ENCODE measurements at regions not wholly inside any gene's neighbourhood (a gene's known extent, or its start where the extent isn't known, plus 50 kb on each side); places are given as distances from the start of the nearest gene placed in this dataset.

GRCh38 chr1:81213279-81213678, 587.5 kb upstream of the ADGRL2 start:
- no peak overlapping the region for H3K4me3 Mint-ChIP-seq (ENCODE audit: unreplicated experiment)
- DNase-seq, result no peak
- POLR2A ChIA-PET, result no interaction called here

GRCh38 chr1:81209461-81209860, 591.3 kb upstream of the ADGRL2 start:
- CTCF ChIA-PET, result no interaction called here
- Mint-ChIP-seq H3K36me3 (ENCODE audit: insufficient read depth, unreplicated experiment) (no peaks in the 10 kb centered on the region), H3K4me1 (ENCODE audit: low read depth, unreplicated experiment) (no peaks in the 10 kb centered on the region), H3K9me3 (ENCODE audit: unreplicated experiment) (no peaks in the 10 kb centered on the region), H3K27ac (ENCODE audit: unreplicated experiment) (no peak overlapping the region), H3K4me3 (ENCODE audit: unreplicated experiment) (no peak overlapping the region), H3K27me3 (ENCODE audit: insufficient read depth, unreplicated experiment) (no peaks in the 10 kb centered on the region)
- POLR2A ChIA-PET, result no interaction called here
- no TSS peak for BruUV-seq (replicated peaks)
- no peak for TF ChIP-seq CTCF (IDR thresholded peaks at IDR 0.05; ENCODE audit: insufficient read depth in 1 of 2, low read depth in 1 of 2, low read length in 1 of 2, severe bottlenecking in 1 of 2, unreplicated experiment in 1 of 2)
- H3K4me1 ChIP-seq, result no peaks in the 10 kb centered on the region
- no peaks in the 10 kb centered on the region for H3K36me3 ChIP-seq (ENCODE audit: control insufficient read depth, insufficient read depth, low read length)
- no peak overlapping the region for H3K4me3 ChIP-seq (ENCODE audit: low read depth, low read length)
- intact Hi-C loops (cut with micrococcal nuclease; ENCODE audit: unreplicated experiment), result no loop called here
- no peaks in the 10 kb centered on the region for H3K9me3 ChIP-seq
- no peak for DNase-seq
- H3K27me3 ChIP-seq (replicated peaks; ENCODE audit: control insufficient read depth, insufficient read depth, low read length), result no peaks in the 10 kb centered on the region

More at GRCh38 chr1:81213279-81213678, 587.5 kb upstream of the ADGRL2 start:
- H3K27me3 Mint-ChIP-seq (ENCODE audit: insufficient read depth, unreplicated experiment), result no peaks in the 10 kb centered on the region
- H3K4me1 Mint-ChIP-seq (ENCODE audit: low read depth, unreplicated experiment), result no peaks in the 10 kb centered on the region
- no peaks in the 10 kb centered on the region for H3K36me3 Mint-ChIP-seq (ENCODE audit: insufficient read depth, unreplicated experiment)
- Histone ChIP-seq H3K36me3 (ENCODE audit: control insufficient read depth, insufficient read depth, low read length) (no peaks in the 10 kb centered on the region), H3K9me3 (no peaks in the 10 kb centered on the region), H3K27me3 (replicated peaks; ENCODE audit: control insufficient read depth, insufficient read depth, low read length) (no peaks in the 10 kb centered on the region), H3K4me1 (no peaks in the 10 kb centered on the region), H3K4me3 (ENCODE audit: low read depth, low read length) (no peak overlapping the region)
- H3K9me3 Mint-ChIP-seq (ENCODE audit: unreplicated experiment), result no peaks in the 10 kb centered on the region
- no peak for TF ChIP-seq CTCF (IDR thresholded peaks at IDR 0.05; ENCODE audit: insufficient read depth in 1 of 2, low read depth in 1 of 2, low read length in 1 of 2, severe bottlenecking in 1 of 2, unreplicated experiment in 1 of 2)
- no peak overlapping the region for H3K27ac Mint-ChIP-seq (ENCODE audit: unreplicated experiment)
- no TSS peak for BruUV-seq (replicated peaks)
- CTCF ChIA-PET, result no interaction called here
- intact Hi-C loops (cut with micrococcal nuclease; ENCODE audit: unreplicated experiment), result no loop called here

- Histone ChIP-seq H3K4me1 (no peaks in the 10 kb centered on the region), H3K36me3 (ENCODE audit: control insufficient read depth, insufficient read depth, low read length) (no peaks in the 10 kb centered on the region), H3K27me3 (replicated peaks; ENCODE audit: control insufficient read depth, insufficient read depth, low read length) (no peaks in the 10 kb centered on the region), H3K4me3 (ENCODE audit: low read depth, low read length) (no peak overlapping the region), H3K9me3 (no peaks in the 10 kb centered on the region)
- H3K4me1 Mint-ChIP-seq (ENCODE audit: low read depth, unreplicated experiment), result no peaks in the 10 kb centered on the region
- POLR2A ChIA-PET, result no interaction called here
- CTCF ChIA-PET, result no interaction called here
- no peaks in the 10 kb centered on the region for H3K9me3 Mint-ChIP-seq (ENCODE audit: unreplicated experiment)
- no peak for TF ChIP-seq CTCF (IDR thresholded peaks at IDR 0.05; ENCODE audit: insufficient read depth in 1 of 2, low read depth in 1 of 2, low read length in 1 of 2, severe bottlenecking in 1 of 2, unreplicated experiment in 1 of 2)
- H3K36me3 Mint-ChIP-seq (ENCODE audit: insufficient read depth, unreplicated experiment), result no peaks in the 10 kb centered on the region
- DNase-seq, result no peak
- H3K27me3 Mint-ChIP-seq (ENCODE audit: insufficient read depth, unreplicated experiment), result no peaks in the 10 kb centered on the region
- BruUV-seq (replicated peaks), result no TSS peak
- H3K4me3 Mint-ChIP-seq (ENCODE audit: unreplicated experiment), result no peak overlapping the region
- no peak overlapping the region for H3K27ac Mint-ChIP-seq (ENCODE audit: unreplicated experiment)
- intact Hi-C loops (cut with micrococcal nuclease; ENCODE audit: unreplicated experiment), result no loop called here
These were observed 592.3 kb upstream of the ADGRL2 start for GRCh38 chr1:81208441-81208840.

All from Caco-2 (cell line).